22Rv1 (cell line): ENCODE measurements at regions not wholly inside any gene's neighbourhood (a gene's known extent, or its start where the extent isn't known, plus 50 kb on each side); places are given as distances from the start of the nearest gene placed in this dataset.

ENCODE experiments used
- ZFX ChIP-seq: fragments of 450-650 bp; IDR thresholded peaks from 2 replicates; pipeline ENCODE4 v1.6.1; 2017; ENCODE audit warnings: antibody characterized with exemption, borderline replicate concordance
- TF ChIP-seq, protein P1 (sequence below): fragments of 450-650 bp; IDR thresholded peaks from 2 replicates; pipeline ENCODE4 v1.5.1; 2017; ENCODE audit warnings: mild to moderate bottlenecking

DNA sequence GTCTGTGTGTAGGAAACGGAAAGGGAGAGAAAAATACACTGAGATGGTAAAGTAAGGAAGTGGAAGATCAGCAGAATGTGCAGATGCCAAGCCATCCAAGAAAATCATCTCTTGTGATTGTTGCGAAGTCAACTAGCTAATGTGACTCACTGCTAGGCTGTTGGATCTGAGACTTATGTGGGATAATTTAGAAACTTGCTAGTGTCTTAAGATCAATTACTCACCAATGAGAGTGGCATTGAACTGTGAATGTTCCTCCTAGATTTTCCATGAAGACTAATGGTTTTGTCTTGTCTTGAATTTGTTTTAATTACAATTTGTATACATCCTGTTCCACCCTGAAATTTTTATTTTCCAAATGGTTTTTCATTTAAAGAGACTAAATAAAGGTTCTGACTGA is 771.6 kb downstream of the EFNB2 start:
- TF ChIP-seq, protein P1, sequence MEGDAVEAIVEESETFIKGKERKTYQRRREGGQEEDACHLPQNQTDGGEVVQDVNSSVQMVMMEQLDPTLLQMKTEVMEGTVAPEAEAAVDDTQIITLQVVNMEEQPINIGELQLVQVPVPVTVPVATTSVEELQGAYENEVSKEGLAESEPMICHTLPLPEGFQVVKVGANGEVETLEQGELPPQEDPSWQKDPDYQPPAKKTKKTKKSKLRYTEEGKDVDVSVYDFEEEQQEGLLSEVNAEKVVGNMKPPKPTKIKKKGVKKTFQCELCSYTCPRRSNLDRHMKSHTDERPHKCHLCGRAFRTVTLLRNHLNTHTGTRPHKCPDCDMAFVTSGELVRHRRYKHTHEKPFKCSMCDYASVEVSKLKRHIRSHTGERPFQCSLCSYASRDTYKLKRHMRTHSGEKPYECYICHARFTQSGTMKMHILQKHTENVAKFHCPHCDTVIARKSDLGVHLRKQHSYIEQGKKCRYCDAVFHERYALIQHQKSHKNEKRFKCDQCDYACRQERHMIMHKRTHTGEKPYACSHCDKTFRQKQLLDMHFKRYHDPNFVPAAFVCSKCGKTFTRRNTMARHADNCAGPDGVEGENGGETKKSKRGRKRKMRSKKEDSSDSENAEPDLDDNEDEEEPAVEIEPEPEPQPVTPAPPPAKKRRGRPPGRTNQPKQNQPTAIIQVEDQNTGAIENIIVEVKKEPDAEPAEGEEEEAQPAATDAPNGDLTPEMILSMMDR = no peak
- no peak for TF ChIP-seq ZFX
